DND-41 (cell line): ENCODE measurements at regions not wholly inside any gene's neighbourhood (a gene's known extent, or its start where the extent isn't known, plus 50 kb on each side); places are given as distances from the start of the nearest gene placed in this dataset.

Experiments used
- CTCF ChIP-seq: IDR thresholded peaks from 2 replicates; pipeline ENCODE4 v1.5.1; 2012; ENCODE audit warnings: borderline replicate concordance, low read length, moderate library complexity, mild to moderate bottlenecking; ENCODE audit not compliant: poor library complexity, severe bottlenecking; ENCODE audit errors: extremely low read depth
- EZH2 ChIP-seq: IDR thresholded peaks from 3 replicates; pipeline ENCODE4 v1.6.1; 2012; ENCODE audit warnings: borderline replicate concordance, low read depth, mild to moderate bottlenecking, moderate library complexity, low read length, inconsistent platforms; ENCODE audit not compliant: severe bottlenecking

DNA sequence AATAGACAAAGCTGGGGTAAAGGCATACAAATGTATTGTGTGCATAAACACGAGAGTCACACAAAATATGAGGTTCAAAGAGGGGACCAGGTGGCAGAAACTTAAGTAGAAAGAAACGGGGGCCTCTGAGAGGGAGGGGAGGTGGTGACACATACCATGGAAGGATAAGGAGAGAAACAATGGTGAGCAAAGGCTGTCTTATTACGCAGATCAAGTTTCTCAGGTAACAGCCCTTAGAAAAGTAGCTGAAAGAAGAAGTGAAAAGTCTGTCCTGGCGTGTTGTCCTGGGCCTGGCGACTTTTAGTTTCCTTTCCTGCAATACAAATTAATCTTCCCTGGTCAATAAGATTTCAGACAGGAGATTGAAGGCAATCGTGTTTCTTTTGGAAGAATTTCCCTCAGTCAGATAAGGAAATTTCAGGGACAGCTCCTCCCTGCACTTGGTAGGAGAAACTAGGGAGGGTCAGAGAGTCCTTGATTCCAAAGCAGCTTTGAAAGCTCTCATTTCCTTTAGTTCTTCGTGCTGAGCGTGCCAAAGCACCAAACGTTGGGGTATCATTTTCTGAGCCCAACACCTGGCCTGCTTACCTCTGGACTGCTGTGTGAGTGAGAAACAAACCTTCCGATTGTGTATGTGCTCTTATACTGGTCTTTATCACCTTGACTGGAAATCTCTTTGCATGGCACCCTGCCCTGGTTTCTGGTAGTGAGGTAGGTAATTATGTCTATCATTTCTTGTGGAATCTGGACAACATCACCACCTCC, 676.7 kb upstream of the LCORL start:
- TF ChIP-seq CTCF: no peak
- no peak for TF ChIP-seq EZH2
